HG03342 (cell line): ENCODE measurements at regions not wholly inside any gene's neighbourhood (a gene's known extent, or its start where the extent isn't known, plus 50 kb on each side); places are given as distances from the start of the nearest gene placed in this dataset.

ENCODE experiments used
- ATAC-seq: cut with Tn5 transposase; IDR thresholded peaks from one replicate; pipeline ENCODE4 v1.9.1; 2021; ENCODE audit warnings: mild to moderate bottlenecking, moderate library complexity; ENCODE audit not compliant: unreplicated experiment

- no peak for ATAC-seq
Observed at GRCh38 chr13:106433066-106433465, 102.4 kb downstream of the EFNB2 start.

GRCh38 chr13:106432636-106433035 is 102.8 kb downstream of the EFNB2 start:
- no peak for ATAC-seq

GRCh38 chr13:106426909-106427308 is 108.6 kb downstream of the EFNB2 start:
- no peak for ATAC-seq

- ATAC-seq, result no peak
Observed at GRCh38 chr13:106425661-106426060, 109.8 kb downstream of the EFNB2 start.

GRCh38 chr13:106424805-106425204 is 110.7 kb downstream of the EFNB2 start:
- ATAC-seq, result no peak

- ATAC-seq, result peak; percentile 64
Observed at GRCh38 chr13:106423530-106423929, 111.9 kb downstream of the EFNB2 start.

GRCh38 chr13:106418556-106418955 is 116.9 kb downstream of the EFNB2 start:
- ATAC-seq, result no peak

GRCh38 chr13:106417467-106418110 is 117.9 kb downstream of the EFNB2 start:
- ATAC-seq, result no peak

- ATAC-seq, result peak; percentile 61
Observed at GRCh38 chr13:106416645-106417044, 118.8 kb downstream of the EFNB2 start.

- ATAC-seq, result no peak
Observed at GRCh38 chr13:106415971-106416370, 119.5 kb downstream of the EFNB2 start.

GRCh38 chr13:106415442-106415841 is 120.0 kb downstream of the EFNB2 start:
- no peak for ATAC-seq

GRCh38 chr13:106407338-106407737 is 128.1 kb downstream of the EFNB2 start:
- ATAC-seq, result no peak

GRCh38 chr13:106405731-106406130 is 129.7 kb downstream of the EFNB2 start:
- no peak for ATAC-seq

GRCh38 chr13:106403280-106403679 is 132.2 kb downstream of the EFNB2 start:
- no peak for ATAC-seq

- no peak for ATAC-seq
Observed at GRCh38 chr13:106402866-106403265, 132.6 kb downstream of the EFNB2 start.

GRCh38 chr13:106401081-106401480 is 134.4 kb downstream of the EFNB2 start:
- no peak for ATAC-seq

- no peak for ATAC-seq
Observed at GRCh38 chr13:106400289-106400688, 135.2 kb downstream of the EFNB2 start.

- ATAC-seq, result no peak
Observed at GRCh38 chr13:106398289-106398688, 137.2 kb downstream of the EFNB2 start.

GRCh38 chr13:106393776-106394175 is 141.7 kb downstream of the EFNB2 start:
- ATAC-seq, result no peak

GRCh38 chr13:106391681-106392080 is 143.8 kb downstream of the EFNB2 start:
- no peak for ATAC-seq

- no peak for ATAC-seq
Observed at GRCh38 chr13:106391271-106391670, 144.2 kb downstream of the EFNB2 start.

GRCh38 chr13:106390367-106390766 is 145.1 kb downstream of the EFNB2 start:
- ATAC-seq, result no peak

GRCh38 chr13:106385654-106386053 is 149.8 kb downstream of the EFNB2 start:
- no peak for ATAC-seq
